ENCODE measurements at regions not wholly inside any gene's neighbourhood (a gene's known extent, or its start where the extent isn't known, plus 50 kb on each side); places are given as distances from the start of the nearest gene placed in this dataset.

GRCh38 chr12:89796798-89797382 lies 88.3 kb upstream of the ATP2B1 start:
- H3K27me3 ChIP-seq (ENCODE audit: insufficient read depth, low read length, poor library complexity) = no peaks in the 10 kb centered on the region
- H3K27ac ChIP-seq (ENCODE audit: low read length) = no peak overlapping the region
- no peak overlapping the region for H2AFZ ChIP-seq (ENCODE audit: low read depth, low read length)
- no peak overlapping the region for H3K4me3 ChIP-seq (ENCODE audit: low read depth in 1 of 2, low read length in 2 of 2)
- no peak overlapping the region for H3K4me2 ChIP-seq (ENCODE audit: insufficient read depth, low read length)
- ATAC-seq (ENCODE audit: insufficient read depth, low read depth) (peak; percentile 60; the same call in 2 of the 3 replicates), DNase-seq (no peak)
- no peaks in the 10 kb centered on the region for H3K79me2 ChIP-seq (ENCODE audit: insufficient read depth, low read length)
- no peaks in the 10 kb centered on the region for H4K20me1 ChIP-seq (ENCODE audit: insufficient read depth, low read length)
- H3K4me1 ChIP-seq (ENCODE audit: insufficient read depth, low read length) = no peaks in the 10 kb centered on the region
- no peak for TF ChIP-seq EZH2 (IDR thresholded peaks at IDR 0.05; ENCODE audit: borderline replicate concordance, low read depth, low read length, severe bottlenecking)
- peak; percentile 28 for TF ChIP-seq CTCF (IDR thresholded peaks at IDR 0.05; ENCODE audit: borderline replicate concordance, extremely low read depth, low read length, poor library complexity, severe bottlenecking)
- no peak overlapping the region for H3K9ac ChIP-seq (ENCODE audit: low read depth, low read length)
- H3K36me3 ChIP-seq (ENCODE audit: insufficient read depth, low read length) = no peaks in the 10 kb centered on the region
- H3K9me3 ChIP-seq (ENCODE audit: insufficient read depth, low read length, severe bottlenecking) = no peaks in the 10 kb centered on the region

GRCh38 chr12:89793946-89794345 lies 85.3 kb upstream of the ATP2B1 start:
- Histone ChIP-seq H3K27me3 (ENCODE audit: insufficient read depth, low read length, poor library complexity) (no peaks in the 10 kb centered on the region), H3K4me3 (ENCODE audit: low read depth in 1 of 2, low read length in 2 of 2) (no peak overlapping the region), H3K27ac (ENCODE audit: low read length) (no peak overlapping the region), H3K9me3 (ENCODE audit: insufficient read depth, low read length, severe bottlenecking) (no peaks in the 10 kb centered on the region), H3K79me2 (ENCODE audit: insufficient read depth, low read length) (no peaks in the 10 kb centered on the region), H2AFZ (ENCODE audit: low read depth, low read length) (no peak overlapping the region), H4K20me1 (ENCODE audit: insufficient read depth, low read length) (no peaks in the 10 kb centered on the region), H3K36me3 (ENCODE audit: insufficient read depth, low read length) (no peaks in the 10 kb centered on the region), H3K4me2 (ENCODE audit: insufficient read depth, low read length) (no peak overlapping the region), H3K4me1 (ENCODE audit: insufficient read depth, low read length) (no peaks in the 10 kb centered on the region), H3K9ac (ENCODE audit: low read depth, low read length) (no peak overlapping the region)
- ATAC-seq (ENCODE audit: insufficient read depth, low read depth) (no peak), DNase-seq (no peak)
- TF ChIP-seq CTCF (IDR thresholded peaks at IDR 0.05; ENCODE audit: borderline replicate concordance, extremely low read depth, low read length, poor library complexity, severe bottlenecking) = no peak
- TF ChIP-seq EZH2 (IDR thresholded peaks at IDR 0.05; ENCODE audit: borderline replicate concordance, low read depth, low read length, severe bottlenecking) = no peak

- DNase-seq (no peak), ATAC-seq (ENCODE audit: insufficient read depth, low read depth) (no peak)
- H3K9ac ChIP-seq (ENCODE audit: low read depth, low read length) = no peak overlapping the region
- no peak overlapping the region for H3K4me3 ChIP-seq (ENCODE audit: low read depth in 1 of 2, low read length in 2 of 2)
- H3K79me2 ChIP-seq (ENCODE audit: insufficient read depth, low read length) = no peaks in the 10 kb centered on the region
- H3K27me3 ChIP-seq (ENCODE audit: insufficient read depth, low read length, poor library complexity) = no peaks in the 10 kb centered on the region
- no peaks in the 10 kb centered on the region for H3K4me1 ChIP-seq (ENCODE audit: insufficient read depth, low read length)
- H3K27ac ChIP-seq (ENCODE audit: low read length) = no peak overlapping the region
- H2AFZ ChIP-seq (ENCODE audit: low read depth, low read length) = no peak overlapping the region
- TF ChIP-seq CTCF (IDR thresholded peaks at IDR 0.05; ENCODE audit: borderline replicate concordance, extremely low read depth, low read length, poor library complexity, severe bottlenecking) (no peak), EZH2 (IDR thresholded peaks at IDR 0.05; ENCODE audit: borderline replicate concordance, low read depth, low read length, severe bottlenecking) (no peak)
- peaks cover 6% of the 10 kb centered on the region for H3K9me3 ChIP-seq (ENCODE audit: insufficient read depth, low read length, severe bottlenecking)
- H3K4me2 ChIP-seq (ENCODE audit: insufficient read depth, low read length) = no peak overlapping the region
- no peaks in the 10 kb centered on the region for H4K20me1 ChIP-seq (ENCODE audit: insufficient read depth, low read length)
- H3K36me3 ChIP-seq (ENCODE audit: insufficient read depth, low read length) = no peaks in the 10 kb centered on the region
Observed at GRCh38 chr12:89791286-89791685, 82.6 kb upstream of the ATP2B1 start.
